Liver (tissue), 7 donors: ENCODE measurements at regions not wholly inside any gene's neighbourhood (a gene's known extent, or its start where the extent isn't known, plus 50 kb on each side); places are given as distances from the start of the nearest gene placed in this dataset.
"Not testable (repeated sequence)": the region's sequence is repeated elsewhere in the genome, so short reads cannot be mapped to it uniquely, and the experiment has no call there.

Experiments
- DNase-seq: peaks from one replicate; pipeline ENCODE4 v3.0.0-alpha.2; 2017; ENCODE audit warnings: low spot score
- H3K27ac ChIP-seq, 2 donors: one replicate each; pipeline ENCODE4 v1.7.0; 2013; ENCODE audit warnings: inconsistent platforms in 2 of 2, low read length in 2 of 2, control low read depth in 1 of 2, low read depth in 1 of 2, mild to moderate bottlenecking in 1 of 2
- H3K27me3 ChIP-seq, 4 donors: one replicate each; pipeline versions ENCODE4 v1.6.1 to v1.7.0; 2013; ENCODE audit warnings: low read length in 3 of 4, inconsistent platforms in 1 of 4, mild to moderate bottlenecking in 1 of 4, moderate library complexity in 1 of 4; ENCODE audit not compliant: control insufficient read depth in 4 of 4, insufficient read depth in 4 of 4
- H3K36me3 ChIP-seq, 4 donors: one replicate each; pipeline versions ENCODE4 v1.6.1 to v1.7.0; 2013; ENCODE audit warnings: low read length in 3 of 4, mild to moderate bottlenecking in 3 of 4, low read depth in 1 of 4, moderate library complexity in 1 of 4; ENCODE audit not compliant: control insufficient read depth in 4 of 4, insufficient read depth in 3 of 4
- H3K4me1 ChIP-seq, 4 donors: one replicate each; pipeline versions ENCODE4 v1.6.1 to v1.7.0; 2013; ENCODE audit warnings: low read length in 3 of 4, mild to moderate bottlenecking in 3 of 4, moderate library complexity in 1 of 4; ENCODE audit not compliant: control insufficient read depth in 4 of 4, insufficient read depth in 4 of 4
- H3K4me3 ChIP-seq, 3 donors: one replicate each; pipeline versions ENCODE4 v1.6.1 to v1.7.0; 2013; ENCODE audit warnings: low read length in 3 of 3, control low read depth in 1 of 3, low read depth in 1 of 3, mild to moderate bottlenecking in 1 of 3
- H3K9ac ChIP-seq, 2 donors: one replicate each; pipeline ENCODE4 v1.7.0; 2013; ENCODE audit warnings: low read length in 2 of 2, mild to moderate bottlenecking in 2 of 2, moderate library complexity in 2 of 2, control low read depth in 1 of 2, low read depth in 1 of 2
- H3K9me3 ChIP-seq, 4 donors: one replicate each; pipeline versions ENCODE4 v1.6.1 to v1.7.0; 2013; ENCODE audit warnings: low read length in 3 of 4; ENCODE audit not compliant: control insufficient read depth in 4 of 4
- GABPA ChIP-seq, 2 donors: IDR thresholded peaks in 1 of 2; conservative IDR thresholded peaks in 1 of 2; 2 replicates each; pipeline ENCODE4 v1.6.1; 2016; ENCODE audit warnings: antibody characterized with exemption in 2 of 2, mild to moderate bottlenecking in 1 of 2, moderate library complexity in 1 of 2
- HNF4A ChIP-seq, 2 donors: conservative IDR thresholded peaks; 2 replicates each; pipeline ENCODE4 v1.6.1; 2016; ENCODE audit warnings: antibody characterized with exemption in 2 of 2, mild to moderate bottlenecking in 2 of 2
- HNF4G ChIP-seq: IDR thresholded peaks from 2 replicates; pipeline ENCODE4 v1.6.1; 2016; ENCODE audit warnings: antibody characterized with exemption
- MAX ChIP-seq: IDR thresholded peaks from 2 replicates; pipeline ENCODE4 v1.6.1; 2016; ENCODE audit warnings: antibody characterized with exemption
- RAD21 ChIP-seq, 2 donors: IDR thresholded peaks; 2 replicates each; pipeline ENCODE4 v1.6.1; 2016; ENCODE audit warnings: antibody characterized with exemption in 2 of 2, mild to moderate bottlenecking in 2 of 2
- RXRA ChIP-seq, 2 donors: IDR thresholded peaks; 2 replicates each; pipeline ENCODE4 v1.6.1; 2017 to 2018; ENCODE audit warnings: antibody characterized with exemption in 2 of 2, mild to moderate bottlenecking in 1 of 2
- SP1 ChIP-seq: IDR thresholded peaks from 2 replicates; pipeline ENCODE4 v1.6.1; 2018; ENCODE audit warnings: antibody characterized with exemption, mild to moderate bottlenecking
- YY1 ChIP-seq: IDR thresholded peaks from 2 replicates; pipeline ENCODE4 v1.6.1; 2016; ENCODE audit warnings: antibody characterized with exemption, mild to moderate bottlenecking
- WGBS: extraction: QIAGEN DNeasy Blood & Tissue Kit; methylation state at CpG from one replicate; pipeline ENCODE4 v1.1.7; 2013; 5-methylcytosine and 5-hydroxymethylcytosine counted together
- TF ChIP-seq, protein P1 (sequence below): IDR thresholded peaks from 2 replicates; pipeline ENCODE4 v1.6.1; 2016; ENCODE audit warnings: antibody characterized with exemption, mild to moderate bottlenecking
- donor health status: healthy.
- donor health status: healthy.
- donor health status: healthy.
- donor health status: healthy.

DNA sequence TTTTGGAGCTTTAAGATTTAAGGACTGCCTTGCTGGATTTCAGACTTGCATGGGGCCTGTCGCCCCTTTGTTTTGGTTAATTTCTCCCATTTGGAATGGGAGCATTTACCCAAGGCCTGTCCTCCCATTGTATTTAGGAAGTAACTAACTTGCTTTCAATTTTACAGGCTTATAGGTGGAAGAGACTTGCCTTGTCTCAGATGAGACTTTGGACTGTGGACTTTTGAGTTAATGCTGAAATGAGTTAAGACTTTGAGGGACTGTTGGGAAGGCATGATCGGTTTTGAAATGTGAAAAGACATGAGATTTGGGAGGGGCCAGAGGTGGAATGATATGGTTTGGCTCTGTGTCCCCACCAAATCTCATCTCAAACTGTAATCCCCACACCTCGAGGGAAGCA lies 56.5 kb upstream of the TNFSF10 start:
- WGBS = 69% methylated on average over 3 of the region's 3 CpGs
- H3K9me3 ChIP-seq, H3K27me3 ChIP-seq, DNase-seq, H3K9ac ChIP-seq, H3K36me3 ChIP-seq, H3K4me3 ChIP-seq: not testable (repeated sequence)
- H3K4me1 ChIP-seq = peaks cover 12 to 26% (median 18%) of the 10 kb centered on the region in 4 donors
- TF ChIP-seq SP1 (peak; percentile 33), HNF4A (conservative IDR thresholded peaks at IDR 0.05) (peak; percentile 58 to 82), HNF4G (peak; percentile 44)
- H3K27ac ChIP-seq = peak overlapping the region in 1 of 2 donors; percentile 57

GRCh38 chr3:172578714-172579113 lies 55.5 kb upstream of the TNFSF10 start:
- TF ChIP-seq MAX (peak; percentile 9), HNF4A (conservative IDR thresholded peaks at IDR 0.05) (peak; percentile 66 to 70), YY1 (peak; percentile 46), RXRA (IDR thresholded peaks at IDR 0.05) (peak; percentile 37 to 52)
- H3K27me3 ChIP-seq, H3K36me3 ChIP-seq, H3K4me3 ChIP-seq, DNase-seq, H3K9me3 ChIP-seq, H3K9ac ChIP-seq: not testable (repeated sequence)
- 35% methylated on average over 1 of the region's 1 CpG for WGBS
- Histone ChIP-seq H3K27ac (peak overlapping the region; percentile 37 to 64), H3K4me1 (peaks cover 12 to 26% (median 18%) of the 10 kb centered on the region in 4 donors)

GRCh38 chr3:172577987-172578570 lies 54.8 kb upstream of the TNFSF10 start:
- H3K9ac ChIP-seq = no peak overlapping the region
- peak in 1 of 2 donors; percentile 17 for TF ChIP-seq RAD21 (IDR thresholded peaks at IDR 0.05)
- TF ChIP-seq, protein P1, sequence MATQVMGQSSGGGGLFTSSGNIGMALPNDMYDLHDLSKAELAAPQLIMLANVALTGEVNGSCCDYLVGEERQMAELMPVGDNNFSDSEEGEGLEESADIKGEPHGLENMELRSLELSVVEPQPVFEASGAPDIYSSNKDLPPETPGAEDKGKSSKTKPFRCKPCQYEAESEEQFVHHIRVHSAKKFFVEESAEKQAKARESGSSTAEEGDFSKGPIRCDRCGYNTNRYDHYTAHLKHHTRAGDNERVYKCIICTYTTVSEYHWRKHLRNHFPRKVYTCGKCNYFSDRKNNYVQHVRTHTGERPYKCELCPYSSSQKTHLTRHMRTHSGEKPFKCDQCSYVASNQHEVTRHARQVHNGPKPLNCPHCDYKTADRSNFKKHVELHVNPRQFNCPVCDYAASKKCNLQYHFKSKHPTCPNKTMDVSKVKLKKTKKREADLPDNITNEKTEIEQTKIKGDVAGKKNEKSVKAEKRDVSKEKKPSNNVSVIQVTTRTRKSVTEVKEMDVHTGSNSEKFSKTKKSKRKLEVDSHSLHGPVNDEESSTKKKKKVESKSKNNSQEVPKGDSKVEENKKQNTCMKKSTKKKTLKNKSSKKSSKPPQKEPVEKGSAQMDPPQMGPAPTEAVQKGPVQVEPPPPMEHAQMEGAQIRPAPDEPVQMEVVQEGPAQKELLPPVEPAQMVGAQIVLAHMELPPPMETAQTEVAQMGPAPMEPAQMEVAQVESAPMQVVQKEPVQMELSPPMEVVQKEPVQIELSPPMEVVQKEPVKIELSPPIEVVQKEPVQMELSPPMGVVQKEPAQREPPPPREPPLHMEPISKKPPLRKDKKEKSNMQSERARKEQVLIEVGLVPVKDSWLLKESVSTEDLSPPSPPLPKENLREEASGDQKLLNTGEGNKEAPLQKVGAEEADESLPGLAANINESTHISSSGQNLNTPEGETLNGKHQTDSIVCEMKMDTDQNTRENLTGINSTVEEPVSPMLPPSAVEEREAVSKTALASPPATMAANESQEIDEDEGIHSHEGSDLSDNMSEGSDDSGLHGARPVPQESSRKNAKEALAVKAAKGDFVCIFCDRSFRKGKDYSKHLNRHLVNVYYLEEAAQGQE = no peak
- 57% methylated on average over 2 of the region's 2 CpGs for WGBS
- no peaks in the 10 kb centered on the region for H3K36me3 ChIP-seq
- no peak for DNase-seq
- H3K27me3 ChIP-seq = no peaks in the 10 kb centered on the region
- peaks cover 12 to 26% (median 18%) of the 10 kb centered on the region in 4 donors for H3K4me1 ChIP-seq
- peak overlapping the region; percentile 37 to 64 for H3K27ac ChIP-seq
- no peaks in the 10 kb centered on the region for H3K9me3 ChIP-seq
- H3K4me3 ChIP-seq = no peak overlapping the region

DNA sequence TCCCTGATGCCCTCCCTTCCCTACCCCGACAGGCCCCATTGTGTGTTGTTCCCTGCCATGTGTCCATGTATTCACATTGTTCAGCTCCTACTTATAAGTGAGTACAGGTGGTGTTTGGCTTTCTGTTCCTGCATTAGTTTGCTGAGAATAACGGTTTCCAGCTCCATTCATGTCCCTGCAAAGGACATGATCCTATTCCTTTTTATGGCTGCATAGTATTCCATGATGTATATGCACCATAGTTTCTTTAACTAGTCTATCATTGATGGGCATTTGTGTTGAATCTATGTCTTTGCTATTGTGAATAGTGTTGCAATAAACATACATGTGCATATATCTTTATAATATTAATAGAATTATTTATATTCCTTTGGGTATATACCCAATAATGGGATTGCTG lies 52.1 kb upstream of the TNFSF10 start:
- Histone ChIP-seq H3K4me3 (no peak overlapping the region), H3K27me3 (no peaks in the 10 kb centered on the region), H3K27ac (no peak overlapping the region), H3K9me3 (peaks cover 0 to 11% (median 2%) of the 10 kb centered on the region in 4 donors), H3K4me1 (peaks cover 12 to 22% (median 18%) of the 10 kb centered on the region in 4 donors), H3K36me3 (no peaks in the 10 kb centered on the region), H3K9ac (no peak overlapping the region)
- no peak for DNase-seq
- WGBS = 90% methylated on average over 2 of the region's 2 CpGs
- no peak for TF ChIP-seq GABPA (IDR thresholded peaks at IDR 0.05 in 1 of 2, conservative IDR thresholded peaks at IDR 0.05 in 1 of 2)
